Esophagus squamous epithelium (tissue), 4 donors: ENCODE measurements at regions not wholly inside any gene's neighbourhood (a gene's known extent, or its start where the extent isn't known, plus 50 kb on each side); places are given as distances from the start of the nearest gene placed in this dataset.

ENCODE experiments used
- POLR2A ChIP-seq, 4 donors: fragments of 450-650 bp; IDR thresholded peaks; one replicate each; pipeline ENCODE4 v1.6.1; 2017; ENCODE audit warnings: antibody characterized with exemption in 4 of 4, mild to moderate bottlenecking in 4 of 4, moderate library complexity in 3 of 4
- TF ChIP-seq, protein P1 (sequence below), 6 experiments: fragments of 450-650 bp in 4 of 6; fragments of 200-600 bp in 2 of 6; sonication (generic) in 2 of 6; IDR thresholded peaks; one replicate each; pipeline ENCODE4 v1.5.1; 2016 to 2019; ENCODE audit warnings: antibody characterized with exemption in 6 of 6, mild to moderate bottlenecking in 4 of 6, moderate library complexity in 4 of 6

DNA sequence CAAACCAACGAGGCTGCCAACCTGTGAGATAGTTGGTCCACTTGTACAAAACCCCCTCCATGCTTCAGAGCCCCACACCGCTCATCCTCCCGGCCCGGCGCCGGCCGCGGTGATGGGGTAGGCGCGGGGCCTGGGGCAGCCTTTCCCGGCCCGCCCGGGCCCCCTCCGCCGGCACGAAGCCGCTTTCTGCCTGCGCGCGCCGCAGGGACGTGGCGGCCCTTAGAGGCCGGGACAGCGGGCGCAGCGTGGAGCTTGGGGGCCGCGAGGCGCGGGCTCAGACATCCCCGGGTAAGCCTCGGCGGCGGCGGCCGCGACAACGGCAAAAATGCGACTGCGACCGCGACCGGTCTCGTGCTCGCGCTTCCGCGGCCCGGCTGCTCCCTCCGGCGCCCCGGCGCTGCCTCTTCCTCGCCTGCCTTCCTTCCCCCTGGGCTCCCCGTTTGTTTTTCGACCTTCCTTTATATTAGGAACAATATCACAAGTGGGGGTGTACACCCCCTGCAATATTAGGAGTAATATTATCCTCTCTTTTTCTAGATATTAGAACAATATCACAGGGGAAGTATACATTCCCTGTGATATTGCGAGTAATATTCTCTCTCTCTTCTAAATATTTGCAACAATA is 53.9 kb upstream of the CEACAM21 start:
- TF ChIP-seq, protein P1, sequence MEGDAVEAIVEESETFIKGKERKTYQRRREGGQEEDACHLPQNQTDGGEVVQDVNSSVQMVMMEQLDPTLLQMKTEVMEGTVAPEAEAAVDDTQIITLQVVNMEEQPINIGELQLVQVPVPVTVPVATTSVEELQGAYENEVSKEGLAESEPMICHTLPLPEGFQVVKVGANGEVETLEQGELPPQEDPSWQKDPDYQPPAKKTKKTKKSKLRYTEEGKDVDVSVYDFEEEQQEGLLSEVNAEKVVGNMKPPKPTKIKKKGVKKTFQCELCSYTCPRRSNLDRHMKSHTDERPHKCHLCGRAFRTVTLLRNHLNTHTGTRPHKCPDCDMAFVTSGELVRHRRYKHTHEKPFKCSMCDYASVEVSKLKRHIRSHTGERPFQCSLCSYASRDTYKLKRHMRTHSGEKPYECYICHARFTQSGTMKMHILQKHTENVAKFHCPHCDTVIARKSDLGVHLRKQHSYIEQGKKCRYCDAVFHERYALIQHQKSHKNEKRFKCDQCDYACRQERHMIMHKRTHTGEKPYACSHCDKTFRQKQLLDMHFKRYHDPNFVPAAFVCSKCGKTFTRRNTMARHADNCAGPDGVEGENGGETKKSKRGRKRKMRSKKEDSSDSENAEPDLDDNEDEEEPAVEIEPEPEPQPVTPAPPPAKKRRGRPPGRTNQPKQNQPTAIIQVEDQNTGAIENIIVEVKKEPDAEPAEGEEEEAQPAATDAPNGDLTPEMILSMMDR (IDR thresholded peaks at IDR 0.05) = no peak
- no peak for TF ChIP-seq POLR2A (IDR thresholded peaks at IDR 0.05)
